ENCODE measurements at regions not wholly inside any gene's neighbourhood (a gene's known extent, or its start where the extent isn't known, plus 50 kb on each side); places are given as distances from the start of the nearest gene placed in this dataset.

GRCh38 chr6:22926790-22927354 lies 357.5 kb downstream of the HDGFL1 start:
- H3K27ac ChIP-seq (ENCODE audit: low read depth in 1 of 2, low read length in 1 of 2): no peak overlapping the region
- H3K4me1 ChIP-seq (ENCODE audit: control insufficient read depth in 2 of 2, insufficient read depth in 2 of 2, low read length in 2 of 2): no peaks in the 10 kb centered on the region
- H3K27me3 ChIP-seq (ENCODE audit: control insufficient read depth in 2 of 2, insufficient read depth in 1 of 2, low read length in 1 of 2): no peaks in the 10 kb centered on the region
- WGBS: 96% methylated on average over 2 of the region's 2 CpGs
- H3K4me3 ChIP-seq (ENCODE audit: low read length in 2 of 2): no peak overlapping the region
- H3K9me3 ChIP-seq (ENCODE audit: control insufficient read depth in 2 of 2, insufficient read depth in 1 of 2, low read length in 1 of 2): no peaks in the 10 kb centered on the region
- peak in 1 of 9 donors; percentile 12 for DNase-seq (ENCODE audit: low read depth in 6 of 9, low spot score in 9 of 9)
- H3K36me3 ChIP-seq (ENCODE audit: control insufficient read depth in 2 of 2, insufficient read depth in 2 of 2, low read length in 1 of 2): no peaks in the 10 kb centered on the region

GRCh38 chr6:22928775-22929174 lies 359.4 kb downstream of the HDGFL1 start:
- no peak overlapping the region for H3K27ac ChIP-seq (ENCODE audit: low read depth in 1 of 2, low read length in 1 of 2)
- no peak for DNase-seq (ENCODE audit: low read depth in 6 of 9, low spot score in 9 of 9)
- H3K4me3 ChIP-seq (ENCODE audit: low read length in 2 of 2): no peak overlapping the region
- H3K4me1 ChIP-seq (ENCODE audit: control insufficient read depth in 2 of 2, insufficient read depth in 2 of 2, low read length in 2 of 2): no peaks in the 10 kb centered on the region
- 73% methylated on average over 2 of the region's 2 CpGs for WGBS
- H3K36me3 ChIP-seq (ENCODE audit: control insufficient read depth in 2 of 2, insufficient read depth in 2 of 2, low read length in 1 of 2): no peaks in the 10 kb centered on the region
- H3K27me3 ChIP-seq (ENCODE audit: control insufficient read depth in 2 of 2, insufficient read depth in 1 of 2, low read length in 1 of 2): no peaks in the 10 kb centered on the region
- no peaks in the 10 kb centered on the region for H3K9me3 ChIP-seq (ENCODE audit: control insufficient read depth in 2 of 2, insufficient read depth in 1 of 2, low read length in 1 of 2)

- H3K27me3 ChIP-seq (ENCODE audit: control insufficient read depth in 2 of 2, insufficient read depth in 1 of 2, low read length in 1 of 2): no peaks in the 10 kb centered on the region
- 52% methylated on average over 4 of the region's 4 CpGs for WGBS
- H3K9me3 ChIP-seq (ENCODE audit: control insufficient read depth in 2 of 2, insufficient read depth in 1 of 2, low read length in 1 of 2): no peaks in the 10 kb centered on the region
- peak in 2 of 9 donors; percentile 8 to 29 for DNase-seq (ENCODE audit: low read depth in 6 of 9, low spot score in 9 of 9)
- H3K4me3 ChIP-seq (ENCODE audit: low read length in 2 of 2): no peak overlapping the region
- no peaks in the 10 kb centered on the region for H3K4me1 ChIP-seq (ENCODE audit: control insufficient read depth in 2 of 2, insufficient read depth in 2 of 2, low read length in 2 of 2)
- H3K36me3 ChIP-seq (ENCODE audit: control insufficient read depth in 2 of 2, insufficient read depth in 2 of 2, low read length in 1 of 2): no peaks in the 10 kb centered on the region
- no peak overlapping the region for H3K27ac ChIP-seq (ENCODE audit: low read depth in 1 of 2, low read length in 1 of 2)
These were observed 360.1 kb downstream of the HDGFL1 start for GRCh38 chr6:22929311-22929985.

- no peak for DNase-seq (ENCODE audit: low read depth in 6 of 9, low spot score in 9 of 9)
- Histone ChIP-seq H3K4me3 (ENCODE audit: low read length in 2 of 2) (no peak overlapping the region), H3K9me3 (ENCODE audit: control insufficient read depth in 2 of 2, insufficient read depth in 1 of 2, low read length in 1 of 2) (peaks cover 0 to 5% of the 10 kb centered on the region in 2 donors), H3K27ac (ENCODE audit: low read depth in 1 of 2, low read length in 1 of 2) (no peak overlapping the region), H3K4me1 (ENCODE audit: control insufficient read depth in 2 of 2, insufficient read depth in 2 of 2, low read length in 2 of 2) (no peaks in the 10 kb centered on the region), H3K36me3 (ENCODE audit: control insufficient read depth in 2 of 2, insufficient read depth in 2 of 2, low read length in 1 of 2) (no peaks in the 10 kb centered on the region), H3K27me3 (ENCODE audit: control insufficient read depth in 2 of 2, insufficient read depth in 1 of 2, low read length in 1 of 2) (no peaks in the 10 kb centered on the region)
- 94% methylated on average over 6 of the region's 6 CpGs for WGBS
These were observed 371.4 kb downstream of the HDGFL1 start for GRCh38 chr6:22940581-22941290.

- H3K4me1 ChIP-seq (ENCODE audit: control insufficient read depth in 2 of 2, insufficient read depth in 2 of 2, low read length in 2 of 2): no peaks in the 10 kb centered on the region
- no peak for DNase-seq (ENCODE audit: low read depth in 6 of 9, low spot score in 9 of 9)
- H3K36me3 ChIP-seq (ENCODE audit: control insufficient read depth in 2 of 2, insufficient read depth in 2 of 2, low read length in 1 of 2): no peaks in the 10 kb centered on the region
- no peak overlapping the region for H3K27ac ChIP-seq (ENCODE audit: low read depth in 1 of 2, low read length in 1 of 2)
- H3K27me3 ChIP-seq (ENCODE audit: control insufficient read depth in 2 of 2, insufficient read depth in 1 of 2, low read length in 1 of 2): no peaks in the 10 kb centered on the region
- peaks cover 0 to 5% of the 10 kb centered on the region in 2 donors for H3K9me3 ChIP-seq (ENCODE audit: control insufficient read depth in 2 of 2, insufficient read depth in 1 of 2, low read length in 1 of 2)
- whole genome bisulfite sequencing: 97% methylated on average over 2 of the region's 2 CpGs
- no peak overlapping the region for H3K4me3 ChIP-seq (ENCODE audit: low read length in 2 of 2)
These were observed 373.0 kb downstream of the HDGFL1 start for GRCh38 chr6:22942403-22942802.

- no peak for DNase-seq (ENCODE audit: low read depth in 6 of 9, low spot score in 9 of 9)
- H3K27ac ChIP-seq (ENCODE audit: low read depth in 1 of 2, low read length in 1 of 2): no peak overlapping the region
- no peaks in the 10 kb centered on the region for H3K4me1 ChIP-seq (ENCODE audit: control insufficient read depth in 2 of 2, insufficient read depth in 2 of 2, low read length in 2 of 2)
- no peaks in the 10 kb centered on the region for H3K36me3 ChIP-seq (ENCODE audit: control insufficient read depth in 2 of 2, insufficient read depth in 2 of 2, low read length in 1 of 2)
- peaks cover 0 to 5% of the 10 kb centered on the region in 2 donors for H3K9me3 ChIP-seq (ENCODE audit: control insufficient read depth in 2 of 2, insufficient read depth in 1 of 2, low read length in 1 of 2)
- no peaks in the 10 kb centered on the region for H3K27me3 ChIP-seq (ENCODE audit: control insufficient read depth in 2 of 2, insufficient read depth in 1 of 2, low read length in 1 of 2)
- no peak overlapping the region for H3K4me3 ChIP-seq (ENCODE audit: low read length in 2 of 2)
- over 99% methylated on average over 2 of the region's 2 CpGs for WGBS
These were observed 374.0 kb downstream of the HDGFL1 start for GRCh38 chr6:22943327-22943726.

GRCh38 chr6:22949967-22950366 lies 380.6 kb downstream of the HDGFL1 start:
- 91% methylated on average over 1 of the region's 1 CpG for WGBS
- no peaks in the 10 kb centered on the region for H3K36me3 ChIP-seq (ENCODE audit: control insufficient read depth in 2 of 2, insufficient read depth in 2 of 2, low read length in 1 of 2)
- no peaks in the 10 kb centered on the region for H3K27me3 ChIP-seq (ENCODE audit: control insufficient read depth in 2 of 2, insufficient read depth in 1 of 2, low read length in 1 of 2)
- no peak overlapping the region for H3K4me3 ChIP-seq (ENCODE audit: low read length in 2 of 2)
- no peak for DNase-seq (ENCODE audit: low read depth in 6 of 9, low spot score in 9 of 9)
- H3K4me1 ChIP-seq (ENCODE audit: control insufficient read depth in 2 of 2, insufficient read depth in 2 of 2, low read length in 2 of 2): no peaks in the 10 kb centered on the region
- H3K9me3 ChIP-seq (ENCODE audit: control insufficient read depth in 2 of 2, insufficient read depth in 1 of 2, low read length in 1 of 2): no peaks in the 10 kb centered on the region
- no peak overlapping the region for H3K27ac ChIP-seq (ENCODE audit: low read depth in 1 of 2, low read length in 1 of 2)

- H3K4me1 ChIP-seq (ENCODE audit: control insufficient read depth in 2 of 2, insufficient read depth in 2 of 2, low read length in 2 of 2): no peaks in the 10 kb centered on the region
- H3K9me3 ChIP-seq (ENCODE audit: control insufficient read depth in 2 of 2, insufficient read depth in 1 of 2, low read length in 1 of 2): no peaks in the 10 kb centered on the region
- 95% methylated on average over 4 of the region's 4 CpGs for WGBS
- H3K27me3 ChIP-seq (ENCODE audit: control insufficient read depth in 2 of 2, insufficient read depth in 1 of 2, low read length in 1 of 2): no peaks in the 10 kb centered on the region
- DNase-seq (ENCODE audit: low read depth in 6 of 9, low spot score in 9 of 9): no peak
- H3K4me3 ChIP-seq (ENCODE audit: low read length in 2 of 2): no peak overlapping the region
- no peak overlapping the region for H3K27ac ChIP-seq (ENCODE audit: low read depth in 1 of 2, low read length in 1 of 2)
- H3K36me3 ChIP-seq (ENCODE audit: control insufficient read depth in 2 of 2, insufficient read depth in 2 of 2, low read length in 1 of 2): no peaks in the 10 kb centered on the region
These were observed 382.7 kb downstream of the HDGFL1 start for GRCh38 chr6:22952097-22952496.

GRCh38 chr6:22954749-22955385 lies 385.5 kb downstream of the HDGFL1 start:
- Histone ChIP-seq H3K36me3 (ENCODE audit: control insufficient read depth in 2 of 2, insufficient read depth in 2 of 2, low read length in 1 of 2) (no peaks in the 10 kb centered on the region), H3K9me3 (ENCODE audit: control insufficient read depth in 2 of 2, insufficient read depth in 1 of 2, low read length in 1 of 2) (no peaks in the 10 kb centered on the region), H3K4me1 (ENCODE audit: control insufficient read depth in 2 of 2, insufficient read depth in 2 of 2, low read length in 2 of 2) (no peaks in the 10 kb centered on the region), H3K27ac (ENCODE audit: low read depth in 1 of 2, low read length in 1 of 2) (peak overlapping the region in 1 of 2 donors; percentile 62), H3K4me3 (ENCODE audit: low read length in 2 of 2) (peak overlapping the region in 1 of 2 donors; percentile 33), H3K27me3 (ENCODE audit: control insufficient read depth in 2 of 2, insufficient read depth in 1 of 2, low read length in 1 of 2) (no peaks in the 10 kb centered on the region)
- DNase-seq (ENCODE audit: low read depth in 6 of 9, low spot score in 9 of 9): peak in 7 of 9 donors; percentile 11 to 64 (median 21)
- 24% methylated on average over 5 of the region's 5 CpGs for WGBS
